ENCODE measurements at regions not wholly inside any gene's neighbourhood (a gene's known extent, or its start where the extent isn't known, plus 50 kb on each side); places are given as distances from the start of the nearest gene placed in this dataset.
A peak's percentile ranks its signal among the peaks of the same experiment; 100 is the strongest.

GRCh38 chr15:66952756-66953522 lies 112.5 kb upstream of the SMAD3 start:
- no peaks in the 10 kb centered on the region for H3K4me1 ChIP-seq
- H3K36me3 ChIP-seq, result no peaks in the 10 kb centered on the region
- H3K4me3 ChIP-seq, result no peak overlapping the region
- no peak overlapping the region for H3K27ac ChIP-seq
- H3K27me3 ChIP-seq, result no peaks in the 10 kb centered on the region
- no peaks in the 10 kb centered on the region for H3K9me3 ChIP-seq
- intact Hi-C loops (cut with DNase I), result no loop called here
- TF ChIP-seq CTCF (IDR thresholded peaks at IDR 0.05), result no peak
- peak in 1 of 2 donors; percentile 43 for DNase-seq (ENCODE audit: low spot score in 2 of 2)

GRCh38 chr15:66953523-66954229 lies 111.7 kb upstream of the SMAD3 start:
- Histone ChIP-seq H3K36me3 (no peaks in the 10 kb centered on the region), H3K9me3 (no peaks in the 10 kb centered on the region), H3K4me3 (no peak overlapping the region), H3K27ac (no peak overlapping the region), H3K27me3 (no peaks in the 10 kb centered on the region), H3K4me1 (no peaks in the 10 kb centered on the region)
- intact Hi-C loops (cut with DNase I), result no loop called here
- TF ChIP-seq CTCF (IDR thresholded peaks at IDR 0.05), result no peak
- DNase-seq (ENCODE audit: low spot score in 2 of 2), result peak in 1 of 2 donors; percentile 27

- H3K36me3 ChIP-seq, result no peaks in the 10 kb centered on the region
- no peak for TF ChIP-seq CTCF (IDR thresholded peaks at IDR 0.05)
- no peaks in the 10 kb centered on the region for H3K9me3 ChIP-seq
- H3K4me1 ChIP-seq, result no peaks in the 10 kb centered on the region
- intact Hi-C loops (cut with DNase I), result no loop called here
- DNase-seq (ENCODE audit: low spot score in 2 of 2), result no peak
- H3K27ac ChIP-seq, result no peak overlapping the region
- H3K4me3 ChIP-seq, result no peak overlapping the region
- no peaks in the 10 kb centered on the region for H3K27me3 ChIP-seq
Observed at GRCh38 chr15:66954601-66955000, 110.8 kb upstream of the SMAD3 start.

- Histone ChIP-seq H3K4me3 (no peak overlapping the region), H3K36me3 (no peaks in the 10 kb centered on the region), H3K9me3 (no peaks in the 10 kb centered on the region), H3K27ac (no peak overlapping the region), H3K27me3 (no peaks in the 10 kb centered on the region), H3K4me1 (no peaks in the 10 kb centered on the region)
- intact Hi-C loops (cut with DNase I), result no loop called here
- TF ChIP-seq CTCF (IDR thresholded peaks at IDR 0.05), result no peak
- DNase-seq (ENCODE audit: low spot score in 2 of 2), result no peak
Observed at GRCh38 chr15:66955001-66955516, 110.3 kb upstream of the SMAD3 start.

- Histone ChIP-seq H3K27ac (no peak overlapping the region), H3K4me1 (no peaks in the 10 kb centered on the region), H3K36me3 (no peaks in the 10 kb centered on the region), H3K9me3 (no peaks in the 10 kb centered on the region), H3K27me3 (no peaks in the 10 kb centered on the region), H3K4me3 (no peak overlapping the region)
- intact Hi-C loops (cut with DNase I), result no loop called here
- DNase-seq (ENCODE audit: low spot score in 2 of 2), result peak in 1 of 2 donors; percentile 40
- TF ChIP-seq CTCF (IDR thresholded peaks at IDR 0.05), result no peak
Observed at GRCh38 chr15:66955871-66956585, 109.4 kb upstream of the SMAD3 start.
